ENCODE measurements at regions not wholly inside any gene's neighbourhood (a gene's known extent, or its start where the extent isn't known, plus 50 kb on each side); places are given as distances from the start of the nearest gene placed in this dataset.

GRCh38 chr2:173584000-173584399 lies 229.3 kb downstream of the CDCA7 start:
- H3K36me3 ChIP-seq = no peaks in the 10 kb centered on the region
- no peak overlapping the region for H3K4me3 ChIP-seq
- H3K27me3 ChIP-seq = no peaks in the 10 kb centered on the region
- TF ChIP-seq POLR2A (IDR thresholded peaks at IDR 0.05) (no peak), CTCF (IDR thresholded peaks at IDR 0.05) (no peak)
- intact Hi-C loops (cut with DNase I) = loop anchor here in 2 of 10 donors (10.0 kb wide), 2 partner anchors 471 to 751 kb away; partner anchors contain the start of gene SP9 (in 1 of the 2)
- no peak overlapping the region for H3K27ac ChIP-seq
- no peak for ATAC-seq
- WGBS, 4 donors = 91 to 100% (median 92%) methylated on average over 1 of the region's 1 CpG
- H3K9me3 ChIP-seq = no peaks in the 10 kb centered on the region
- DNase-seq = no peak
- H3K4me1 ChIP-seq = peaks cover 0 to 1% (median 0%) of the 10 kb centered on the region in 12 donors

- no peak for ATAC-seq
- Histone ChIP-seq H3K4me1 (peaks cover 0 to 10% (median 3%) of the 10 kb centered on the region in 12 donors), H3K4me3 (no peak overlapping the region), H3K27me3 (no peaks in the 10 kb centered on the region), H3K36me3 (no peaks in the 10 kb centered on the region), H3K9me3 (no peaks in the 10 kb centered on the region), H3K27ac (no peak overlapping the region)
- intact Hi-C loops (cut with DNase I) = loop anchor here in 2 of 10 donors (10.0 kb wide), 2 partner anchors 470 to 750 kb away; partner anchors contain the start of gene SP9 (in 1 of the 2)
- DNase-seq = no peak
- TF ChIP-seq POLR2A (IDR thresholded peaks at IDR 0.05) (no peak), CTCF (IDR thresholded peaks at IDR 0.05) (no peak)
- 72 to 81% (median 74%) methylated on average over 4 of the region's 4 CpGs for WGBS, 4 donors
Observed at GRCh38 chr2:173584676-173585458, 230.2 kb downstream of the CDCA7 start.

- no peak overlapping the region for H3K27ac ChIP-seq
- peaks cover 0 to 15% (median 4%) of the 10 kb centered on the region in 12 donors for H3K4me1 ChIP-seq
- TF ChIP-seq CTCF (IDR thresholded peaks at IDR 0.05) = no peak
- H3K27me3 ChIP-seq = no peaks in the 10 kb centered on the region
- no peaks in the 10 kb centered on the region for H3K36me3 ChIP-seq
- DNase-seq = no peak
- peaks cover 0 to 18% (median 0%) of the 10 kb centered on the region in 12 donors for H3K9me3 ChIP-seq
- ATAC-seq = no peak
- intact Hi-C loops (cut with DNase I) = loop anchor here in 2 of 10 donors (10.0 kb wide), 2 partner anchors 466 to 746 kb away; partner anchors contain the start of gene SP9 (in 1 of the 2)
- 59 to 79% (median 69%) methylated on average over 9 of the region's 9 CpGs for WGBS, 4 donors
- no peak overlapping the region for H3K4me3 ChIP-seq
Observed at GRCh38 chr2:173588931-173589369, 234.3 kb downstream of the CDCA7 start.

GRCh38 chr2:173589604-173590275 lies 235.1 kb downstream of the CDCA7 start:
- Histone ChIP-seq H3K27me3 (no peaks in the 10 kb centered on the region), H3K4me1 (peaks cover 0 to 15% (median 4%) of the 10 kb centered on the region in 12 donors), H3K9me3 (peaks cover 0 to 18% (median 0%) of the 10 kb centered on the region in 12 donors), H3K36me3 (no peaks in the 10 kb centered on the region), H3K27ac (peak overlapping the region in 9 of 12 donors; percentile 31 to 68 (median 51)), H3K4me3 (peak overlapping the region in 1 of 12 donors; percentile 25)
- DNase-seq = no peak
- intact Hi-C loops (cut with DNase I) = loop anchor here in 2 of 10 donors (10.0 kb wide), 2 partner anchors 465 to 745 kb away; partner anchors contain the start of gene SP9 (in 1 of the 2)
- 58 to 78% (median 67%) methylated on average over 3 of the region's 3 CpGs for WGBS, 4 donors
- ATAC-seq = peak; percentile 37 to 57 (median 43)
- TF ChIP-seq CTCF (IDR thresholded peaks at IDR 0.05) = no peak
- no peak for TF ChIP-seq POLR2A (IDR thresholded peaks at IDR 0.05)
